ENCODE measurements at regions not wholly inside any gene's neighbourhood (a gene's known extent, or its start where the extent isn't known, plus 50 kb on each side); places are given as distances from the start of the nearest gene placed in this dataset.

DNA sequence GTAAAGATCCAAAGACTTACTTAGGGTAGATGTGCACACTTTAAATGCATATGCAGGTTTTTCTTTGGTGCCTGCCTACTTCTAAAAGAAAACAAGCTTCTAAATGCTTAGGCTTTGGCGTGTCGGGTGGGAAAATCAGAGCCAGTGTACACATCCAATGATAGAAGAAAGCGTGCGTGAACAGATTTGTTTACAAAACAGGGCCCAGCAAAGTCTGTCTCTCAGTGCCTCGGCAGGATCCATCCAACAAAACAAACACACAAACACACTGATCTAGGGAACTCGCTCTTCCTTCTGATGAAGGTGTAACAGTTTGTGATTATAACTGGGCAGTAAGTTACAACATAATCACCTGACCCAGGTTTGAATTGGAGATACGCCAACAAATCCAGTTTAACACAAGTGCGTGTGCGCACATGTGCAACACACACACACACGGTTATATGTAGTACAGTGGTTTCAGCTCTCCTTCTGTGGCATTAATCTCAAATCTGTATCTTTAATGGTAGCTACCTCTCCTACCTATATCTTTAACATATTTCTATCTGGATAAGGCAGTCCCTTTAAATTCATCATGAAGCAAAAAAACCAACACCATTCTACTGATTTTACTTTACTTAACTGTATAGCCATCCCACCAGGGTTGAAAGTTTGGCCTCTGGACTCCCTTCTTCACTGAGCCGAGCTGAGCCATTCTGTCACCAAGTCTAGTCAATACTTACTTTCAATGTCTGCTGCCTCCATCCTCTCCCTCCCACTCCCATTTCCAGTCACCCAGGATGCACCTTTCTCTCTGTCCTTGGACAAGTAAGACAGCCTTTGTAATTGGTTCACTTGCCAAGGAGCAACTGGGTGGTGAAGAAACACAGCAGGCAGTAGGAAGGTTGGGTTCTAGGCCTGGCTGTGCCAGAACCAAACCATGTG, 184.4 kb upstream of the KLF14 start:
- no peak overlapping the region for H3K4me3 ChIP-seq (ENCODE audit: low read depth in 1 of 5, low read length in 5 of 5)
- peaks cover 0 to 11% (median 4%) of the 10 kb centered on the region in 5 donors for H3K36me3 ChIP-seq (ENCODE audit: control insufficient read depth in 5 of 5, insufficient read depth in 5 of 5, low read length in 5 of 5)
- H3K9me3 ChIP-seq (ENCODE audit: control insufficient read depth in 5 of 5, low read length in 5 of 5) = no peaks in the 10 kb centered on the region
- H3K27me3 ChIP-seq (ENCODE audit: control insufficient read depth in 5 of 5, insufficient read depth in 4 of 5, low read length in 5 of 5) = no peaks in the 10 kb centered on the region
- H3K27ac ChIP-seq (ENCODE audit: low read depth, low read length) = peak overlapping the region; percentile 17
- peaks cover 0 to 47% (median 30%) of the 10 kb centered on the region in 5 donors for H3K4me1 ChIP-seq (ENCODE audit: control insufficient read depth in 5 of 5, insufficient read depth in 5 of 5, low read length in 5 of 5)
- H3K9ac ChIP-seq (ENCODE audit: low read length in 5 of 5) = no peak overlapping the region

GRCh38 chr7:130919316-130920103, 185.5 kb upstream of the KLF14 start:
- peaks cover 0 to 41% (median 21%) of the 10 kb centered on the region in 5 donors for H3K4me1 ChIP-seq (ENCODE audit: control insufficient read depth in 5 of 5, insufficient read depth in 5 of 5, low read length in 5 of 5)
- no peaks in the 10 kb centered on the region for H3K27me3 ChIP-seq (ENCODE audit: control insufficient read depth in 5 of 5, insufficient read depth in 4 of 5, low read length in 5 of 5)
- H3K9ac ChIP-seq (ENCODE audit: low read length in 5 of 5) = no peak overlapping the region
- H3K9me3 ChIP-seq (ENCODE audit: control insufficient read depth in 5 of 5, low read length in 5 of 5) = no peaks in the 10 kb centered on the region
- no peak overlapping the region for H3K4me3 ChIP-seq (ENCODE audit: low read depth in 1 of 5, low read length in 5 of 5)
- H3K36me3 ChIP-seq (ENCODE audit: control insufficient read depth in 5 of 5, insufficient read depth in 5 of 5, low read length in 5 of 5) = peaks cover 0 to 11% (median 4%) of the 10 kb centered on the region in 5 donors
- peak overlapping the region; percentile 17 for H3K27ac ChIP-seq (ENCODE audit: low read depth, low read length)

GRCh38 chr7:130920122-130920521, 186.1 kb upstream of the KLF14 start:
- H3K9ac ChIP-seq (ENCODE audit: low read length in 5 of 5) = no peak overlapping the region
- H3K27me3 ChIP-seq (ENCODE audit: control insufficient read depth in 5 of 5, insufficient read depth in 4 of 5, low read length in 5 of 5) = no peaks in the 10 kb centered on the region
- H3K4me1 ChIP-seq (ENCODE audit: control insufficient read depth in 5 of 5, insufficient read depth in 5 of 5, low read length in 5 of 5) = peaks cover 0 to 41% (median 22%) of the 10 kb centered on the region in 5 donors
- peak overlapping the region; percentile 6 for H3K27ac ChIP-seq (ENCODE audit: low read depth, low read length)
- no peaks in the 10 kb centered on the region for H3K9me3 ChIP-seq (ENCODE audit: control insufficient read depth in 5 of 5, low read length in 5 of 5)
- no peak overlapping the region for H3K4me3 ChIP-seq (ENCODE audit: low read depth in 1 of 5, low read length in 5 of 5)
- peaks cover 0 to 11% (median 4%) of the 10 kb centered on the region in 5 donors for H3K36me3 ChIP-seq (ENCODE audit: control insufficient read depth in 5 of 5, insufficient read depth in 5 of 5, low read length in 5 of 5)

DNA sequence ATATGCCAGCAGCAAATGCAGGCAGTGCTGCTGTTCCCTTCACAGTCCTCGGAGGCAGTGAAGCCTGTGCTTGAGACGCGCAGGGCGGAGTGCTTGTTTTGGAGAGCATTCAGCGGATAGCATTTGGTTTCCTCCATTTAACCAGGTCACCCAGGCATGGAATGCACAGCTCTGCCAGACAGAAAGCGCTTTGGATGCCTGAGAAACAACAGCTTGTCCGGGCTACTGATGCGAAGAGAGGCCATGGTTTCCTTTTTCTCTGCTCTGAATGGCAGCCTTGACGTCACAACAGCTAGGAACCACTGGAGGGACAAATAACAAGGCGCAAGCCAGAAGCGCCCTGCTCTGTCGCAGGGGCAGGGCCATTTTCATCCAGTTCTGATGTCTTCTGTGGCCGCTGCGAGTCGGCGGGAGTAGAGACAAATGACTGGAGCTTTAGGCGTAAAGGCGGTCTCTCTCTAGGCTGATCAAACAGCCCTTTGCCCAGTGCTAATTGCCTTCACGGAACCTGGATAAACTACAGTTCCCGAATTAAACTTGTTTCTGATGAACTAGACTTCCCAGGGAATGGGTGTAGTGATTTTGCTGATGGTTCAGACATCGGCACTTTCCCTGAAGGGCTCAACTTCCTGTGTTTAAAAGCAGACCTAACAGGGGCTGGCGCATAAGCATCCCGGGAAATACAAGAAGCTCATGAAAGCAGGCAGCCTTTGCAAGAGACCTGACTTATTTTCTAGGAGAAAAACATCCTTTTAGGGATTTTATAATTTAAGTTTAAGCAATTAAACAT, 187.6 kb upstream of the KLF14 start:
- Histone ChIP-seq H3K9ac (ENCODE audit: low read length in 5 of 5) (no peak overlapping the region), H3K4me3 (ENCODE audit: low read depth in 1 of 5, low read length in 5 of 5) (peak overlapping the region in 4 of 5 donors; percentile 5 to 30 (median 22)), H3K36me3 (ENCODE audit: control insufficient read depth in 5 of 5, insufficient read depth in 5 of 5, low read length in 5 of 5) (peaks cover 3 to 9% (median 4%) of the 10 kb centered on the region in 5 donors), H3K27ac (ENCODE audit: low read depth, low read length) (peak overlapping the region; percentile 6), H3K9me3 (ENCODE audit: control insufficient read depth in 5 of 5, low read length in 5 of 5) (no peaks in the 10 kb centered on the region), H3K27me3 (ENCODE audit: control insufficient read depth in 5 of 5, insufficient read depth in 4 of 5, low read length in 5 of 5) (no peaks in the 10 kb centered on the region), H3K4me1 (ENCODE audit: control insufficient read depth in 5 of 5, insufficient read depth in 5 of 5, low read length in 5 of 5) (peaks cover 0 to 33% (median 12%) of the 10 kb centered on the region in 5 donors)

- Histone ChIP-seq H3K9ac (ENCODE audit: low read length in 5 of 5) (no peak overlapping the region), H3K27me3 (ENCODE audit: control insufficient read depth in 5 of 5, insufficient read depth in 4 of 5, low read length in 5 of 5) (no peaks in the 10 kb centered on the region), H3K9me3 (ENCODE audit: control insufficient read depth in 5 of 5, low read length in 5 of 5) (no peaks in the 10 kb centered on the region), H3K36me3 (ENCODE audit: control insufficient read depth in 5 of 5, insufficient read depth in 5 of 5, low read length in 5 of 5) (peaks cover 4 to 14% (median 7%) of the 10 kb centered on the region in 5 donors), H3K27ac (ENCODE audit: low read depth, low read length) (no peak overlapping the region), H3K4me3 (ENCODE audit: low read depth in 1 of 5, low read length in 5 of 5) (no peak overlapping the region), H3K4me1 (ENCODE audit: control insufficient read depth in 5 of 5, insufficient read depth in 5 of 5, low read length in 5 of 5) (peaks cover 2 to 28% (median 12%) of the 10 kb centered on the region in 5 donors)
These were observed 188.5 kb upstream of the KLF14 start for GRCh38 chr7:130922206-130923112.

GRCh38 chr7:130923365-130923764, 189.4 kb upstream of the KLF14 start:
- Histone ChIP-seq H3K9me3 (ENCODE audit: control insufficient read depth in 5 of 5, low read length in 5 of 5) (no peaks in the 10 kb centered on the region), H3K27me3 (ENCODE audit: control insufficient read depth in 5 of 5, insufficient read depth in 4 of 5, low read length in 5 of 5) (no peaks in the 10 kb centered on the region), H3K27ac (ENCODE audit: low read depth, low read length) (no peak overlapping the region), H3K4me3 (ENCODE audit: low read depth in 1 of 5, low read length in 5 of 5) (no peak overlapping the region), H3K9ac (ENCODE audit: low read length in 5 of 5) (no peak overlapping the region), H3K4me1 (ENCODE audit: control insufficient read depth in 5 of 5, insufficient read depth in 5 of 5, low read length in 5 of 5) (peaks cover 2 to 32% (median 12%) of the 10 kb centered on the region in 5 donors), H3K36me3 (ENCODE audit: control insufficient read depth in 5 of 5, insufficient read depth in 5 of 5, low read length in 5 of 5) (peaks cover 4 to 17% (median 9%) of the 10 kb centered on the region in 5 donors)

- peaks cover 4 to 17% (median 9%) of the 10 kb centered on the region in 5 donors for H3K36me3 ChIP-seq (ENCODE audit: control insufficient read depth in 5 of 5, insufficient read depth in 5 of 5, low read length in 5 of 5)
- peaks cover 2 to 37% (median 12%) of the 10 kb centered on the region in 5 donors for H3K4me1 ChIP-seq (ENCODE audit: control insufficient read depth in 5 of 5, insufficient read depth in 5 of 5, low read length in 5 of 5)
- no peaks in the 10 kb centered on the region for H3K27me3 ChIP-seq (ENCODE audit: control insufficient read depth in 5 of 5, insufficient read depth in 4 of 5, low read length in 5 of 5)
- peak overlapping the region in 1 of 5 donors; percentile 16 for H3K9ac ChIP-seq (ENCODE audit: low read length in 5 of 5)
- H3K27ac ChIP-seq (ENCODE audit: low read depth, low read length) = no peak overlapping the region
- no peaks in the 10 kb centered on the region for H3K9me3 ChIP-seq (ENCODE audit: control insufficient read depth in 5 of 5, low read length in 5 of 5)
- no peak overlapping the region for H3K4me3 ChIP-seq (ENCODE audit: low read depth in 1 of 5, low read length in 5 of 5)
These were observed 189.9 kb upstream of the KLF14 start for GRCh38 chr7:130923930-130924329.

DNA sequence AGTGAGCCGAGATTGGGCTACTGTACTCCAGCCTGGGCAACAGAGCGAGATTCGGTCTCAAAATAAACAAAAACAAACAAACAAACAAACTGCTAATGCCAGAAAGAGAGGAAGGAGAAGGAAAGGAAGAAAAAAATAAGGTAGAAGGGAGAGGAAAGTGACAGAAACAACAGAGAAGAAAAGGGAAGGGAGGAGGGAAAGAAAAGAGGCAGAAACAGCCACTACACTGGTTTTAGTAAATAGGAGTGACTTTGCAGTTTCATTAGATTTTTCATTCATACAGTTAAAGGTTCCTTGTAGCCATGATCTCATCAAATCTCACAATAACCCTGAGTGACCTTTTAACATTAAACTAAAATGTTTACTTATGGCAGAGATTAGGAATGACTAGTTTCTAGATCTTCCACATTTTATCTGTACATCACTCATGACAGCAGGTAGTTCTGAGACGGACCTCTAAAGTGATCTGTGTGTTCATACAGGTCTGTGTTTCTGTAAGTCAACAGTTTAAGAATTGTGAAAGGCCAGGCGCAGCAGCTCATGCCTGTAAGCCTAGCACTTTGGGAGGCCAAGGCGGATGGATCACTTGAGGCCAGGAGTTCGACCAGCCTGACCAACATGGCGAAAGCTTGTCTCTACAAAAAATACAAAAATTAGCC, 191.3 kb upstream of the KLF14 start:
- no peak overlapping the region for H3K27ac ChIP-seq (ENCODE audit: low read depth, low read length)
- peaks cover 2 to 42% (median 12%) of the 10 kb centered on the region in 5 donors for H3K4me1 ChIP-seq (ENCODE audit: control insufficient read depth in 5 of 5, insufficient read depth in 5 of 5, low read length in 5 of 5)
- no peak overlapping the region for H3K4me3 ChIP-seq (ENCODE audit: low read depth in 1 of 5, low read length in 5 of 5)
- H3K27me3 ChIP-seq (ENCODE audit: control insufficient read depth in 5 of 5, insufficient read depth in 4 of 5, low read length in 5 of 5) = no peaks in the 10 kb centered on the region
- H3K9me3 ChIP-seq (ENCODE audit: control insufficient read depth in 5 of 5, low read length in 5 of 5) = no peaks in the 10 kb centered on the region
- H3K36me3 ChIP-seq (ENCODE audit: control insufficient read depth in 5 of 5, insufficient read depth in 5 of 5, low read length in 5 of 5) = peaks cover 0 to 17% (median 9%) of the 10 kb centered on the region in 5 donors
- no peak overlapping the region for H3K9ac ChIP-seq (ENCODE audit: low read length in 5 of 5)
